Osteoblast (primary cell): ENCODE measurements at regions not wholly inside any gene's neighbourhood (a gene's known extent, or its start where the extent isn't known, plus 50 kb on each side); places are given as distances from the start of the nearest gene placed in this dataset.

Experiments
- DNase-seq: peaks from one replicate; pipeline ENCODE4 v3.0.0; 2011; ENCODE audit warnings: low spot score, mixed read lengths; ENCODE audit not compliant: insufficient read length; ENCODE audit errors: missing footprints
- H2AFZ ChIP-seq: 2 replicates; pipeline ENCODE4 v1.6.0; 2011; ENCODE audit warnings: mild to moderate bottlenecking, low read length
- H3K27ac ChIP-seq: 2 replicates; pipeline ENCODE4 v1.5.1; 2011; ENCODE audit warnings: mild to moderate bottlenecking, low read depth, low read length, moderate library complexity
- H3K27me3 ChIP-seq: 2 replicates; pipeline ENCODE4 v1.6.0; 2012; ENCODE audit warnings: mild to moderate bottlenecking, control low read depth, inconsistent platforms, low read length, moderate library complexity; ENCODE audit not compliant: insufficient read depth
- H3K36me3 ChIP-seq: 2 replicates; pipeline ENCODE4 v1.5.1; 2011; ENCODE audit warnings: mild to moderate bottlenecking, low read length, control low read depth, moderate library complexity; ENCODE audit not compliant: insufficient read depth
- H3K4me1 ChIP-seq: 2 replicates; pipeline ENCODE4 v1.5.1; 2011; ENCODE audit warnings: mild to moderate bottlenecking, low read length, control low read depth, moderate library complexity; ENCODE audit not compliant: insufficient read depth
- H3K4me2 ChIP-seq: 2 replicates; pipeline ENCODE4 v1.6.0; 2011; ENCODE audit warnings: mild to moderate bottlenecking, low read length; ENCODE audit not compliant: insufficient read depth
- H3K4me3 ChIP-seq: fragments of 200-600 bp; sonication (generic); 3 replicates; pipeline ENCODE4 v1.5.1; 2012; ENCODE audit warnings: mild to moderate bottlenecking, low read length, inconsistent platforms; ENCODE audit not compliant: insufficient read depth
- H3K79me2 ChIP-seq: 2 replicates; pipeline ENCODE4 v1.6.0; 2012; ENCODE audit warnings: mild to moderate bottlenecking, low read length, control low read depth, inconsistent platforms; ENCODE audit not compliant: insufficient read depth
- H3K9me3 ChIP-seq: 2 replicates; pipeline ENCODE4 v1.5.1; 2011; ENCODE audit warnings: low read depth, low read length, control low read depth
- H4K20me1 ChIP-seq: 2 replicates; pipeline ENCODE4 v1.6.0; 2012; ENCODE audit warnings: mild to moderate bottlenecking, low read length, control low read depth; ENCODE audit not compliant: insufficient read depth
- CTCF ChIP-seq: IDR thresholded peaks from 2 replicates; pipeline ENCODE4 v1.5.1; 2011; ENCODE audit warnings: mild to moderate bottlenecking, low read depth, low read length, moderate library complexity; ENCODE audit errors: extremely low read depth

GRCh38 chr3:76107935-76108570 lies 322.7 kb upstream of the ZNF717 start:
- Histone ChIP-seq H3K4me1 (no peaks in the 10 kb centered on the region), H2AFZ (no peak overlapping the region), H3K79me2 (no peaks in the 10 kb centered on the region), H3K9me3 (no peaks in the 10 kb centered on the region), H3K4me2 (no peak overlapping the region), H3K27me3 (no peaks in the 10 kb centered on the region), H3K36me3 (no peaks in the 10 kb centered on the region), H3K27ac (no peak overlapping the region), H4K20me1 (no peaks in the 10 kb centered on the region), H3K4me3 (no peak overlapping the region)
- TF ChIP-seq CTCF: peak; percentile 61
- DNase-seq: no peak

DNA sequence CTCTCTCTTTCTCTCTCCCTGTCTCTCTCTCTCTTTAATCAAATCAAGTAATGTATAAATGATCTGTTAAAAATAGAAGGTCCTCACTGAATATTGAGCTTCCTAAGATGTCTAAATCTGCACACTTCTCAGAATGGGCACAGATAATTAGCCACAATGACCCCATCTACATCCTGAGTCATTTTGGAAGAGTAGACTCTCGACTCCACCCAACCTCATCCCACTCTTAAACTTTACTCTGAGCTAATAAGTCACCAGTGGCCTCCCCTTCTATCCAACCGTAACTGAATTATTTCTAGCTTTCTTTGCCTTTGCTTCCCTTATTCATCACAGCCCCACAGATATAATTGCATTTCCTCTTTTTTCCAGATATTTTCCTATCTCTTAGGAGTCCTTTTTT lies 326.5 kb upstream of the ZNF717 start:
- H3K4me2 ChIP-seq: no peak overlapping the region
- no peaks in the 10 kb centered on the region for H3K9me3 ChIP-seq
- no peak overlapping the region for H3K4me3 ChIP-seq
- TF ChIP-seq CTCF: no peak
- H3K36me3 ChIP-seq: no peaks in the 10 kb centered on the region
- H3K79me2 ChIP-seq: no peaks in the 10 kb centered on the region
- no peaks in the 10 kb centered on the region for H3K27me3 ChIP-seq
- H4K20me1 ChIP-seq: no peaks in the 10 kb centered on the region
- DNase-seq: no peak
- no peaks in the 10 kb centered on the region for H3K4me1 ChIP-seq
- no peak overlapping the region for H2AFZ ChIP-seq
- H3K27ac ChIP-seq: no peak overlapping the region

DNA sequence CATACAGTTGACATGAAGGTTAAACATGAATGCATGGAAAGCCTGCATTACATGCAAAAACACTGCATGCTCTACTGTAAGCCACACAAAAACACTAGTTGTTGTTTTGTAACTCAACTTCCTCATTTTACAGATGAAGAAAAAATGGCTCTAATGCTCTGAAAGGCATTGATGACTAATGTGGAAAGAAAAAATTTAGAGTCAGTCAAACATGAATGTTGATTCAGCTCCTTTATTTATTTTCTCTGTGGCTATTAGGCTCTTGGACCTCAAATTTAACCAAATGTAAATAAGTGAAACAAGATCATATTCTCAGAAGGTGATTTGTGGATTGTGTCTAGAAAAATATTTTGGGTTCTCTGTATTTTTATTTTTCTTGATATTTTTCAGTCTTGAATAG lies 336.7 kb upstream of the ZNF717 start:
- Histone ChIP-seq H3K4me3 (no peak overlapping the region), H3K4me2 (no peak overlapping the region), H3K27me3 (no peaks in the 10 kb centered on the region), H3K79me2 (no peaks in the 10 kb centered on the region), H3K4me1 (no peaks in the 10 kb centered on the region), H3K27ac (no peak overlapping the region), H4K20me1 (no peaks in the 10 kb centered on the region), H2AFZ (peak overlapping the region; percentile 35), H3K9me3 (no peaks in the 10 kb centered on the region), H3K36me3 (no peaks in the 10 kb centered on the region)
- TF ChIP-seq CTCF: no peak
- no peak for DNase-seq

- Histone ChIP-seq H3K4me2 (no peak overlapping the region), H2AFZ (no peak overlapping the region), H3K36me3 (no peaks in the 10 kb centered on the region), H3K4me1 (no peaks in the 10 kb centered on the region), H4K20me1 (no peaks in the 10 kb centered on the region), H3K27ac (no peak overlapping the region), H3K27me3 (no peaks in the 10 kb centered on the region), H3K4me3 (no peak overlapping the region), H3K9me3 (no peaks in the 10 kb centered on the region), H3K79me2 (no peaks in the 10 kb centered on the region)
- DNase-seq: no peak
- no peak for TF ChIP-seq CTCF
These were observed 344.1 kb upstream of the ZNF717 start for GRCh38 chr3:76129441-76129840.
